GM12873 (cell line): ENCODE measurements at regions not wholly inside any gene's neighbourhood (a gene's known extent, or its start where the extent isn't known, plus 50 kb on each side); places are given as distances from the start of the nearest gene placed in this dataset.

Experiments
- TF ChIP-seq, protein P1 (sequence below): IDR thresholded peaks from 2 replicates; pipeline ENCODE4 v1.5.1; 2012; ENCODE audit warnings: low read depth, mild to moderate bottlenecking, moderate library complexity, low read length, control low read depth; ENCODE audit not compliant: insufficient read depth; ENCODE audit errors: missing control alignments

DNA sequence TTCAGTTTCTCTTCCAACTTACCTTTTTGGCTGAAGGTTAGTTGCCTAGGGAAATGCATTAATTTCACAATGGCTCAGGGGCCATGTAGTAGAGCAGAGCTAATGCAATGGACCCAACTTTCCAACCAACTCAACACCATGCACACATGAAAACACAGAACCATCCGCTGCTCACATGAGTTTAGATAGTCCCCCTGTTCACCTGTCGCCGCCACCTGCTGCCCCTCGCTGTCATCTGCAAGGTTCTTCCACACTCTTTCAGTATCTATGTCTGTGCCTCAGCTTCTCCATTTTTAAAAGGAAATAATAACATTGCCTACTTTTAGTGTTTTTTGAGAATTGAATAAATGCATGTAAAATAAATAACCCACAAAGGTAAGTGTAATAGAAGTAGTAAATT is 585.6 kb downstream of the ETNK1 start:
- TF ChIP-seq, protein P1, sequence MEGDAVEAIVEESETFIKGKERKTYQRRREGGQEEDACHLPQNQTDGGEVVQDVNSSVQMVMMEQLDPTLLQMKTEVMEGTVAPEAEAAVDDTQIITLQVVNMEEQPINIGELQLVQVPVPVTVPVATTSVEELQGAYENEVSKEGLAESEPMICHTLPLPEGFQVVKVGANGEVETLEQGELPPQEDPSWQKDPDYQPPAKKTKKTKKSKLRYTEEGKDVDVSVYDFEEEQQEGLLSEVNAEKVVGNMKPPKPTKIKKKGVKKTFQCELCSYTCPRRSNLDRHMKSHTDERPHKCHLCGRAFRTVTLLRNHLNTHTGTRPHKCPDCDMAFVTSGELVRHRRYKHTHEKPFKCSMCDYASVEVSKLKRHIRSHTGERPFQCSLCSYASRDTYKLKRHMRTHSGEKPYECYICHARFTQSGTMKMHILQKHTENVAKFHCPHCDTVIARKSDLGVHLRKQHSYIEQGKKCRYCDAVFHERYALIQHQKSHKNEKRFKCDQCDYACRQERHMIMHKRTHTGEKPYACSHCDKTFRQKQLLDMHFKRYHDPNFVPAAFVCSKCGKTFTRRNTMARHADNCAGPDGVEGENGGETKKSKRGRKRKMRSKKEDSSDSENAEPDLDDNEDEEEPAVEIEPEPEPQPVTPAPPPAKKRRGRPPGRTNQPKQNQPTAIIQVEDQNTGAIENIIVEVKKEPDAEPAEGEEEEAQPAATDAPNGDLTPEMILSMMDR, result no peak

DNA sequence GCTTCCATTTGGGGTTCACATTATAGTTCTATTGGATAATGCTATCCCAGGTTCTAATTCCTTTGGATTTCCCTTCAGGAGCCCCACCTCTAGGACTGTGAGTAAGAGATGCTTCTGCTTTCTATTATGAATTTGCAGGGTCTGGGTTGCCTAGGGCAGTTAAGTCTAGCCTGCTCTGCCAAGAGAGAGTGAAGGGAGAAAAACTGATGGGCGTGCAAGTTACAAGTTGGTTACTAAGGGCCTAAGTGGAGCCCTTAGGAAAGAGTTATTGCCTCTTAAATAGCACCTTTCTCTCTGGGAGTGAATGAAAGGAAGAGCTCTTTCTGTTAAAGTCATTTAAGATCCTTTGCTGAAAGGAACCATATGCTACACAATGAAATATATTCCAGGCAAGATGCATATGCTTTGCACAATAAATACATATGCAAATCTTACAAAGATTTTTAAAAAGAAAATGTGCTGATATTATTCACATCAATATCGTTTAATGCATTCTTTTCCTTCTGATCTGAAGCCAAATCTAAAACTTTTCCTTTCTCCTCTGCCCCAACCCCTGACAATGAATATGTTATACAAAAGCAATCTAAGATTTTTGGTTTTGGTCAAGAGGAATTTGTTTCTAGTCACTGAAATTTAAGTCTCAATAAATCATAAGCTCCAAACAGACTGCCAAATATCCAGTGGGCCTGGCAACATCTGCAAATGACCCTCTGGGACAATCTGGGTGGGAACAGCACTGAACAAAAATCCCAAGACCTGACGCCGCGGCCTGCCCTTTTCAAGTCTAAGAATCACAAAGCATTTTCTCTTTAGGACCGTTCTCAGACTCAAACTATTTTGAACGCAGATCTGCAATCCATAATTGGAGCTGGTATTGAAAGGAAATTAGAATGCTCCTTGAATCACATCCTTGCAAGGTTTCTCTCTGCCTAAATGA is 586.7 kb downstream of the ETNK1 start:
- TF ChIP-seq, protein P1, result no peak

DNA sequence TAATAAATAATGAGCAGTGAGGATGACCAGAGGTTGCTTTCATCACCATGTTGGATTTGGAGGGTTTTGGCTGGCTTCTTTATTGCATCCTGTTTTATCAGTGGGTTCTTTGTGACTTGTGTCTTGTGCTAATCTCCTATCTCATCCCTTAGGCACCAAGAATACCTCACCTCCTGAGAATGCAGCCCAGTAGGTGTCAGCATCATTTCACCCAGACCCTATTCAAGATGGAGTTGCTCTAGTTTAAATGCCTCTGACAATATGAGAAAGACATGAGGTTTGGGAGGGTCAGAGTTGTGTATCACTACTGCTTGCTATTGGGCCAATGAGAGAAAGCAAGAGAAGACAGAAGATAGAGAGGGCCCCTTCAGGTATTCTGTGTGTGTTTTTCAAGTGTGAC is 592.2 kb downstream of the ETNK1 start:
- TF ChIP-seq, protein P1, result no peak

DNA sequence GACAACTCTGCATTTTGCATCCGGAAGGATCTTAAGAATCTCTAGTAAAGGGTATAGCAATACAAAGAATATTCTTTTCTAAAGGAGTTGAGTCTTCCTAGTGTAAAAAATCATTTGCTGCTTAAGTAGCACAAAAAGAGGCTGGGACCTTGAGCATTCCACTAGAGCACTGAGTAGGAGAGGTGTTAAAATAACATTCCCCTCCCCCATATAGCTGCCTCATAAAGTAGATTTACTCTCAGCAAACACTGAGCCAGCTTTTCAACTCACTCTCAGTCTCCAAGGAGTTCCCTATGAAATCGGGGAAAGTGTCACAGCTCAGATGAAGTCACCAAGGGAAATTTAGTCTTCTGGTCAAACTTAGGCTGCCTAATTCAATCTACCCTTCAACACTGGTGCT is 592.7 kb downstream of the ETNK1 start:
- TF ChIP-seq, protein P1, result no peak

DNA sequence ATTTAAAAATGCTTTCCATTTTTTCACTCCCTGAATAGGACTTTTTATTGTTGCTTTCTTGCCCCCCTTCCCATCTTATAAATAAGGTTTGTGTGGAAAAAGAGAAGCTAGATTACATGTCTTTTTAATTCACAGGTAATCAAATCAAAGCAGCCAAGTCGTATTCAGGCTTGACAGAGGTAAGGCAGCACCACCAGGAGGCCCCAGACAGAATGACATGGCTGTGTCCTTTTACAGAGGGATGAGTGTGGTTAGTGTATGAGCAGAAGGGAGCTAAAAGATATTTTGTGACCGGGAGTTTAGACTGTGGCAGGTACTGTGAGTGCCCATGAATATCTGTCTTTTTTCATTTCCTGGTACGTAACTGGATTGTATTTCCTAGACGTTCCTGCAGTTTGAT is 596.1 kb downstream of the ETNK1 start:
- TF ChIP-seq, protein P1, result peak; percentile 27

DNA sequence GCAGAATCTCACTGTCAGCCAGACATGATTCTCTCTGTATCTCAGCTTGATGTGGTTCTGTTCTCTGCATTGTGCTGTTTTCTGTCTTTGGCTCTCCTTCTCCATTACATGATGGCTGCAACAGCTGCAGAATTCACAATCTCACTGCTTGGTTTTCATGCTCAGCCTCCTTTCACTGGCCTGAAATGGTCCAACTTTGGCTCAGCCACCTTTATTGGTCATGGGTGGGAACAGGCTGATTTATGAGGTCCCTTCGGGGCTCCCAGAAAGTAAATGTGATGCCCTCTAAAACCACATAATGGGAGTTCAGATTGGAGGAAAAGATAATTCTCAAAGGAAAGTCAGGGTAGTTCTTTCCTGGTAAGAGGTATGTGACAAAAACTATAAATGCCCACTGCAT is 597.0 kb downstream of the ETNK1 start:
- TF ChIP-seq, protein P1, result no peak

DNA sequence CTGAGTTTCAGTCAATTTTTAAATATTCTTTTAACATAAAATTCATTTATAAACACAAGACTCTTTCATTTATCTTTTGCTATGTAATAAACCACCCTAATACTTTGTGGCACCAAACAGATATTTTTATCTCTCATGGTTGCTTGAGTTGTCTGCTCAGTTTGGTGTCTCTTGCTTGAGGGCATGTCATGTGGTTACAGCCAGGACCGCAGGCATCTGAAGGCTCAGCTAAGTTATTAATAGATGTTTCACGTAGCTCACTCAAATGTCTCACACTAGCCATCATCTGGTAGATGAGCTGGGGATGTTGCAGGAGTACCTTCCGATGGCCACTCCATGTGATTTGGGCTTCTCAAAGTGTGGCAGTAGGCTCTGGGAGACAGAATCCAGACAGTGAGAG is 597.8 kb downstream of the ETNK1 start:
- TF ChIP-seq, protein P1, result no peak
